ENCODE measurements at regions not wholly inside any gene's neighbourhood (a gene's known extent, or its start where the extent isn't known, plus 50 kb on each side); places are given as distances from the start of the nearest gene placed in this dataset.

- Histone ChIP-seq H3K9ac (ENCODE audit: low read depth, low read length) (no peak overlapping the region), H3K27me3 (ENCODE audit: insufficient read depth, low read length) (no peaks in the 10 kb centered on the region), H3K4me1 (ENCODE audit: insufficient read depth, low read length) (peaks cover 24% of the 10 kb centered on the region; the same call in 1 of the 2 replicates), H3K9me3 (ENCODE audit: insufficient read depth, low read depth, low read length) (no peaks in the 10 kb centered on the region), H3K27ac (ENCODE audit: low read length) (no peak overlapping the region), H3K36me3 (ENCODE audit: insufficient read depth, low read depth, low read length) (no peaks in the 10 kb centered on the region), H3K4me3 (ENCODE audit: low read length) (no peak overlapping the region)
Measured at GRCh38 chrX:13888284-13888683, 71.4 kb upstream of the GPM6B start.

- H3K27me3 ChIP-seq (ENCODE audit: insufficient read depth, low read length), result no peaks in the 10 kb centered on the region
- H3K9ac ChIP-seq (ENCODE audit: low read depth, low read length), result no peak overlapping the region
- H3K36me3 ChIP-seq (ENCODE audit: insufficient read depth, low read depth, low read length), result no peaks in the 10 kb centered on the region
- peaks cover 14% of the 10 kb centered on the region; the same call in 1 of the 2 replicates for H3K4me1 ChIP-seq (ENCODE audit: insufficient read depth, low read length)
- no peak overlapping the region for H3K27ac ChIP-seq (ENCODE audit: low read length)
- no peak overlapping the region for H3K4me3 ChIP-seq (ENCODE audit: low read length)
- H3K9me3 ChIP-seq (ENCODE audit: insufficient read depth, low read depth, low read length), result no peaks in the 10 kb centered on the region
Measured at GRCh38 chrX:13885591-13885990, 68.7 kb upstream of the GPM6B start.

- Histone ChIP-seq H3K9me3 (ENCODE audit: insufficient read depth, low read depth, low read length) (no peaks in the 10 kb centered on the region), H3K36me3 (ENCODE audit: insufficient read depth, low read depth, low read length) (no peaks in the 10 kb centered on the region), H3K4me1 (ENCODE audit: insufficient read depth, low read length) (peaks cover 25% of the 10 kb centered on the region), H3K27ac (ENCODE audit: low read length) (no peak overlapping the region), H3K9ac (ENCODE audit: low read depth, low read length) (no peak overlapping the region), H3K27me3 (ENCODE audit: insufficient read depth, low read length) (no peaks in the 10 kb centered on the region), H3K4me3 (ENCODE audit: low read length) (no peak overlapping the region)
Measured at GRCh38 chrX:13876652-13877051, 59.8 kb upstream of the GPM6B start.

GRCh38 chrX:13875572-13875971, 58.7 kb upstream of the GPM6B start:
- Histone ChIP-seq H3K9me3 (ENCODE audit: insufficient read depth, low read depth, low read length) (no peaks in the 10 kb centered on the region), H3K4me3 (ENCODE audit: low read length) (no peak overlapping the region), H3K9ac (ENCODE audit: low read depth, low read length) (no peak overlapping the region), H3K36me3 (ENCODE audit: insufficient read depth, low read depth, low read length) (no peaks in the 10 kb centered on the region), H3K27ac (ENCODE audit: low read length) (no peak overlapping the region), H3K4me1 (ENCODE audit: insufficient read depth, low read length) (peaks cover 25% of the 10 kb centered on the region), H3K27me3 (ENCODE audit: insufficient read depth, low read length) (no peaks in the 10 kb centered on the region)

- no peaks in the 10 kb centered on the region for H3K9me3 ChIP-seq (ENCODE audit: insufficient read depth, low read depth, low read length)
Measured at GRCh38 chrX:13868591-13868990, 51.7 kb upstream of the GPM6B start.

More at GRCh38 chrX:13868591-13868990, 51.7 kb upstream of the GPM6B start:
- H3K27me3 ChIP-seq (ENCODE audit: insufficient read depth, low read length), result no peaks in the 10 kb centered on the region
- no peak overlapping the region for H3K27ac ChIP-seq (ENCODE audit: low read length)
- peaks cover 4% of the 10 kb centered on the region; the same call in 1 of the 2 replicates for H3K4me1 ChIP-seq (ENCODE audit: insufficient read depth, low read length)
- H3K9ac ChIP-seq (ENCODE audit: low read depth, low read length), result no peak overlapping the region
- no peaks in the 10 kb centered on the region for H3K36me3 ChIP-seq (ENCODE audit: insufficient read depth, low read depth, low read length)
- H3K4me3 ChIP-seq (ENCODE audit: low read length), result no peak overlapping the region

Data from iPS-20b (cell line).